Bronchial epithelial cell (primary cell): ENCODE measurements at regions not wholly inside any gene's neighbourhood (a gene's known extent, or its start where the extent isn't known, plus 50 kb on each side); places are given as distances from the start of the nearest gene placed in this dataset.
"Not testable (repeated sequence)": the region's sequence is repeated elsewhere in the genome, so short reads cannot be mapped to it uniquely, and the experiment has no call there.

Experiments
- DNase-seq: peaks from one replicate; pipeline ENCODE4 v3.0.0-alpha.2; 2010; ENCODE audit warnings: low read depth
- FAIRE-seq: peaks from 2 replicates; lab custom pipeline; 2011; peaks lifted over from hg19 to GRCh38; lab: Jason Lieb, UNC
- H3K27me3 ChIP-seq: 2 replicates; pipeline ENCODE4 v1.5.1; 2011; ENCODE audit warnings: low read length; ENCODE audit not compliant: control insufficient read depth, insufficient read depth
- H3K36me3 ChIP-seq: 2 replicates; pipeline ENCODE4 v1.5.1; 2011; ENCODE audit warnings: low read length; ENCODE audit not compliant: control insufficient read depth, insufficient read depth
- H3K4me3 ChIP-seq: 2 replicates; pipeline ENCODE4 v1.5.1; 2011; ENCODE audit warnings: mild to moderate bottlenecking, low read depth, low read length, control low read depth
- TF ChIP-seq, protein P1 (sequence below): IDR thresholded peaks from 2 replicates; pipeline ENCODE4 v1.5.1; 2011; ENCODE audit warnings: mild to moderate bottlenecking, moderate library complexity, low read length, control low read depth, inconsistent platforms; ENCODE audit not compliant: insufficient read depth, severe bottlenecking

- TF ChIP-seq, protein P1, sequence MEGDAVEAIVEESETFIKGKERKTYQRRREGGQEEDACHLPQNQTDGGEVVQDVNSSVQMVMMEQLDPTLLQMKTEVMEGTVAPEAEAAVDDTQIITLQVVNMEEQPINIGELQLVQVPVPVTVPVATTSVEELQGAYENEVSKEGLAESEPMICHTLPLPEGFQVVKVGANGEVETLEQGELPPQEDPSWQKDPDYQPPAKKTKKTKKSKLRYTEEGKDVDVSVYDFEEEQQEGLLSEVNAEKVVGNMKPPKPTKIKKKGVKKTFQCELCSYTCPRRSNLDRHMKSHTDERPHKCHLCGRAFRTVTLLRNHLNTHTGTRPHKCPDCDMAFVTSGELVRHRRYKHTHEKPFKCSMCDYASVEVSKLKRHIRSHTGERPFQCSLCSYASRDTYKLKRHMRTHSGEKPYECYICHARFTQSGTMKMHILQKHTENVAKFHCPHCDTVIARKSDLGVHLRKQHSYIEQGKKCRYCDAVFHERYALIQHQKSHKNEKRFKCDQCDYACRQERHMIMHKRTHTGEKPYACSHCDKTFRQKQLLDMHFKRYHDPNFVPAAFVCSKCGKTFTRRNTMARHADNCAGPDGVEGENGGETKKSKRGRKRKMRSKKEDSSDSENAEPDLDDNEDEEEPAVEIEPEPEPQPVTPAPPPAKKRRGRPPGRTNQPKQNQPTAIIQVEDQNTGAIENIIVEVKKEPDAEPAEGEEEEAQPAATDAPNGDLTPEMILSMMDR, result no peak
- H3K36me3 ChIP-seq, result no peaks in the 10 kb centered on the region
- no peak for DNase-seq
- H3K4me3 ChIP-seq, result no peak overlapping the region
- H3K27me3 ChIP-seq, result no peaks in the 10 kb centered on the region
- FAIRE-seq, result no peak
These were observed 239.1 kb downstream of the CHM start for GRCh38 chrX:85808217-85808616.

GRCh38 chrX:85772391-85772790, 275.0 kb downstream of the CHM start:
- not testable (repeated sequence) for FAIRE-seq, H3K36me3 ChIP-seq, H3K27me3 ChIP-seq, H3K4me3 ChIP-seq, DNase-seq

DNA sequence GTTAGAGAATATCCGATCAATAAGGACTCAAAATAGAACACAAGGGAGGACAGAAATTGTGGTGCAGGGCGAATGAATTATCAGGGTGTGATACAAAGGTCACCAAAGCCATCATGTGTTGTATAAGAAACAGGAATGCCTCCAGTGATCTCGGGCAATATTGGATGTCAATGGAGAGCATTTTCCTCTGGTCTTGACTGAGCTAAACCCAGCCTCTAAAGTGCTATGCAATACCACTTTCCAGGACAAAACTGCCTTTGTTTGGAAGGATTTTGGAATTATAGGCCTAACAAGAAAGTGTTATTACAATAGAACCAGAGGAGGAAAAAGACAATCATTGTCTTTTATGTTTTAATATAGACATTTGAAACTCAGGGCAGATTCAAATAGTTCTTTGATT, 281.7 kb downstream of the CHM start:
- Histone ChIP-seq H3K36me3 (no peaks in the 10 kb centered on the region), H3K4me3 (no peak overlapping the region), H3K27me3 (no peaks in the 10 kb centered on the region)
- TF ChIP-seq, protein P1, result no peak
- FAIRE-seq (no peak), DNase-seq (no peak)

- not testable (repeated sequence) for H3K36me3 ChIP-seq, FAIRE-seq, DNase-seq, H3K27me3 ChIP-seq, H3K4me3 ChIP-seq
These were observed 324.3 kb downstream of the CHM start for GRCh38 chrX:85723025-85723424.

DNA sequence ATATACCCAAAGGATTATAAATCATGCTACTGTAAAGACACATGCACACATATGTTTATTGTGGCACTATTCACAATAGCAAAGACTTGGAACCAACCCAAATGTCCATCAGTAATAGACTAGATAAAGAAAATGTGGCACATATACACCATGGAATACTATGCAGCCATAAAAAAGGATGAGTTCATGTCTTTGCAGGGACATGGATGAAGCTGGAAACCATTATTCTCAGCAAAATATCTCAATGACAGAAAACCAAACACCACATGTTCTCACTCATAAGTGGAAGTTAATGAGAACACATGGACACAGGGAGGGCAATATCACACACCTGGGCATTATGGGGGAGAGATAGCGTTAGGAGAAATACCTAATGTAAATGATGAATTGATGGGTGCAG, 323.8 kb upstream of the POF1B start:
- FAIRE-seq, H3K36me3 ChIP-seq, H3K4me3 ChIP-seq, DNase-seq, H3K27me3 ChIP-seq: not testable (repeated sequence)

DNA sequence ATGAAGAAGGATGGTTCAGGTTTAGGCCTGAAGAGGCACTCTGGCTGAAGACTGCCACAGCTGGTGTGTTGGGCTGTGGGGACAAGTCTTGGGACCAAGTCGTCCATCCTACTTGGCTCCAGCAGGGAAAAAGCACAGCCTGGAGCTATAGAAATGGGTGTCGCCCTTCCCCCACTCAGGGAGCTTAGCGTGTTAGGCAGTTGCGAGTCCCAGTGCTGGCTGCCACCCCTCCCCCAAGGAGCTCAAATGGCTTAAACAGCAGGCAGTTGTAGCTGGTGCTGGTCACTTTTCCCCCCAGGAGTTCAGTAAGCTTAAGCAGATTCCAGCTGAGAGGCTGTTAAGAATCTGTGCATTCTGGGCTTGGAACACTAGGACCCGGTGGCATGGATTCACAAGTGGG, 319.5 kb upstream of the POF1B start:
- TF ChIP-seq, protein P1, result no peak
- no peaks in the 10 kb centered on the region for H3K36me3 ChIP-seq
- FAIRE-seq (no peak), DNase-seq (no peak)
- H3K27me3 ChIP-seq, result no peaks in the 10 kb centered on the region
- H3K4me3 ChIP-seq, result no peak overlapping the region

DNA sequence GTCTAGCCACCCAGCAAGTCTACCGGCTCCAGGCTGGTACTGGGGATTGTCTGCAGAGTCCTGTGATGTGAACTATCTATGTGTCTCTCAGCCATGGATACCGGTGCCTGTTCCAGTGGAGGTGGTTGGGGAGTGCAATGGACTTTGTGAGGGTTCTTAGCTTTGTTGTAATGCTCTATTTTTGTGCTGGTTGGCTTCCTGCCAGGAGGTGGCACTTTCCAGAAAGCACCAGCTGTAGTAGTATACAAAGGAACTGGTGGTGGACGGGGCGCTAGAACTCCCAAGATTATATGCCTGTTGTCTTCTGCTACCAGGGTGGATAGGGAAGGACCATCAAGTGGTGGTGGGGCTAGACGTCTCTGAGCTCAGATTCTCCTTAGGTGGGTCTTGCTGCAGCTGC, 306.4 kb upstream of the POF1B start:
- FAIRE-seq, result no peak

More for the DNA sequence above, 306.4 kb upstream of the POF1B start:
- H3K27me3 ChIP-seq, result no peaks in the 10 kb centered on the region
- no peak overlapping the region for H3K4me3 ChIP-seq
- TF ChIP-seq, protein P1, result no peak
- H3K36me3 ChIP-seq, result no peaks in the 10 kb centered on the region
- DNase-seq, result no peak
